ENCODE measurements at regions not wholly inside any gene's neighbourhood (a gene's known extent, or its start where the extent isn't known, plus 50 kb on each side); places are given as distances from the start of the nearest gene placed in this dataset.

DNA sequence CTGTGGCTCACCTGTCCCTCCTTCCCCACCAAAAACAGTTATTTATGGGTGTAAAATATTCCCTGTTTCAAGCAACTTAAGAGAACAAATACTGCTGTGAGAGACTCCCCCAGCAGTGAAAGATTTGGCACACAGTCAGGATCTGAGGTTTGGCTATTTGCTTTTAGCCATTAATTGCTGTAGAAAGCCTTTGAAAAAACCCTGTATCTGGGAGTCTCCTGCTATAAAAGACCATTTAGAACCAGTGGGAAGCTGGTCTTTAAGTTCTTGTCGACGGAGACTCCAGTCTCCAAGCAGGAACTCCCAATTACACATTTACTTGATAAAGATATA, 55.1 kb upstream of the PCSK6 start:
- no peak overlapping the region for H3K4me2 ChIP-seq (ENCODE audit: low read length)
- no peaks in the 10 kb centered on the region for H3K36me3 ChIP-seq (ENCODE audit: control insufficient read depth, low read length)
- no peaks in the 10 kb centered on the region for H3K4me1 ChIP-seq (ENCODE audit: control insufficient read depth, low read length)
- peaks cover 9% of the 10 kb centered on the region for H3K27me3 ChIP-seq (ENCODE audit: control insufficient read depth, low read length)
- TF ChIP-seq, protein P1, sequence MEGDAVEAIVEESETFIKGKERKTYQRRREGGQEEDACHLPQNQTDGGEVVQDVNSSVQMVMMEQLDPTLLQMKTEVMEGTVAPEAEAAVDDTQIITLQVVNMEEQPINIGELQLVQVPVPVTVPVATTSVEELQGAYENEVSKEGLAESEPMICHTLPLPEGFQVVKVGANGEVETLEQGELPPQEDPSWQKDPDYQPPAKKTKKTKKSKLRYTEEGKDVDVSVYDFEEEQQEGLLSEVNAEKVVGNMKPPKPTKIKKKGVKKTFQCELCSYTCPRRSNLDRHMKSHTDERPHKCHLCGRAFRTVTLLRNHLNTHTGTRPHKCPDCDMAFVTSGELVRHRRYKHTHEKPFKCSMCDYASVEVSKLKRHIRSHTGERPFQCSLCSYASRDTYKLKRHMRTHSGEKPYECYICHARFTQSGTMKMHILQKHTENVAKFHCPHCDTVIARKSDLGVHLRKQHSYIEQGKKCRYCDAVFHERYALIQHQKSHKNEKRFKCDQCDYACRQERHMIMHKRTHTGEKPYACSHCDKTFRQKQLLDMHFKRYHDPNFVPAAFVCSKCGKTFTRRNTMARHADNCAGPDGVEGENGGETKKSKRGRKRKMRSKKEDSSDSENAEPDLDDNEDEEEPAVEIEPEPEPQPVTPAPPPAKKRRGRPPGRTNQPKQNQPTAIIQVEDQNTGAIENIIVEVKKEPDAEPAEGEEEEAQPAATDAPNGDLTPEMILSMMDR (IDR thresholded peaks at IDR 0.05; ENCODE audit: low read depth, low read length, poor library complexity, severe bottlenecking), result no peak
- no peak for TF ChIP-seq EZH2phosphoT487 (IDR thresholded peaks at IDR 0.05; ENCODE audit: borderline replicate concordance, low read length)
- H4K20me1 ChIP-seq (ENCODE audit: control insufficient read depth, insufficient read depth, low read depth, low read length), result no peaks in the 10 kb centered on the region
- no peaks in the 10 kb centered on the region for H3K9me2 ChIP-seq (replicated peaks; ENCODE audit: control insufficient read depth, low read length)
- no peaks in the 10 kb centered on the region for H3F3A ChIP-seq (ENCODE audit: control insufficient read depth, insufficient read depth)
- H3K4me3 ChIP-seq (ENCODE audit: low read length), result no peak overlapping the region
- H3K79me2 ChIP-seq (ENCODE audit: control insufficient read depth, low read length), result no peaks in the 10 kb centered on the region
- H3K27ac ChIP-seq (ENCODE audit: low read depth, low read length), result no peak overlapping the region
- no peaks in the 10 kb centered on the region for H3K9me3 ChIP-seq (ENCODE audit: control insufficient read depth, insufficient read depth, low read length)

- H3K9me3 ChIP-seq (ENCODE audit: control insufficient read depth, insufficient read depth, low read length), result no peaks in the 10 kb centered on the region
- H4K20me1 ChIP-seq (ENCODE audit: control insufficient read depth, insufficient read depth, low read depth, low read length), result no peaks in the 10 kb centered on the region
- H3K36me3 ChIP-seq (ENCODE audit: control insufficient read depth, low read length), result no peaks in the 10 kb centered on the region
- no peaks in the 10 kb centered on the region for H3K4me1 ChIP-seq (ENCODE audit: control insufficient read depth, low read length)
- H3K27ac ChIP-seq (ENCODE audit: low read depth, low read length), result no peak overlapping the region
- peaks cover 9% of the 10 kb centered on the region for H3K27me3 ChIP-seq (ENCODE audit: control insufficient read depth, low read length)
- no peaks in the 10 kb centered on the region for H3K79me2 ChIP-seq (ENCODE audit: control insufficient read depth, low read length)
- no peaks in the 10 kb centered on the region for H3F3A ChIP-seq (ENCODE audit: control insufficient read depth, insufficient read depth)
- no peaks in the 10 kb centered on the region for H3K9me2 ChIP-seq (replicated peaks; ENCODE audit: control insufficient read depth, low read length)
- no peak overlapping the region for H3K4me2 ChIP-seq (ENCODE audit: low read length)
- no peak for TF ChIP-seq EZH2phosphoT487 (IDR thresholded peaks at IDR 0.05; ENCODE audit: borderline replicate concordance, low read length)
- TF ChIP-seq, protein P1 (IDR thresholded peaks at IDR 0.05; ENCODE audit: low read depth, low read length, poor library complexity, severe bottlenecking), result no peak
- H3K4me3 ChIP-seq (ENCODE audit: low read length), result no peak overlapping the region
Observed at GRCh38 chr15:101543926-101544612, 54.6 kb upstream of the PCSK6 start.

DNA sequence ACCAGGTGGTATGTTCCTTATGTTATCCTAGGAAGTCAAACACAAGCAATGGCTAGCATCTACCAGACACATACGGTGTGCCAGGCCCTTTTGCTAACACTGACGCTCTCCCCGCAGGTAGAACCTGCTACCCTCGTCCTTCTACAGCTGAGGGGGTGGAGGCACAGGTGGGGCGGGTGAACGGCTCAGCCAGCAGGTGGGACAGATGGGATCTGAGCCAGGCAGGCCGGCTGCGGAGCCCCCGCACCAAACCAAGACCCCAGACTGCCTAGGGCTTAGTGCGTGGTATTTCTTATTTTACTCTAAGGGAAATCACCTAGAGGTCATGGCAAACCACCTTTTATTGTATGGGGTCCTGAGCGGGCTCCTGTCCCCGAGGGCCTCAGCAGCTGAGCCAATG, 53.9 kb upstream of the PCSK6 start:
- Histone ChIP-seq H3K27ac (ENCODE audit: low read depth, low read length) (no peak overlapping the region), H3K4me3 (ENCODE audit: low read length) (no peak overlapping the region), H3K9me2 (replicated peaks; ENCODE audit: control insufficient read depth, low read length) (no peaks in the 10 kb centered on the region), H3K79me2 (ENCODE audit: control insufficient read depth, low read length) (no peaks in the 10 kb centered on the region), H3K27me3 (ENCODE audit: control insufficient read depth, low read length) (peaks cover 9% of the 10 kb centered on the region), H3K36me3 (ENCODE audit: control insufficient read depth, low read length) (no peaks in the 10 kb centered on the region), H3K4me1 (ENCODE audit: control insufficient read depth, low read length) (no peaks in the 10 kb centered on the region), H4K20me1 (ENCODE audit: control insufficient read depth, insufficient read depth, low read depth, low read length) (no peaks in the 10 kb centered on the region), H3F3A (ENCODE audit: control insufficient read depth, insufficient read depth) (no peaks in the 10 kb centered on the region), H3K9me3 (ENCODE audit: control insufficient read depth, insufficient read depth, low read length) (no peaks in the 10 kb centered on the region), H3K4me2 (ENCODE audit: low read length) (no peak overlapping the region)
- TF ChIP-seq EZH2phosphoT487 (IDR thresholded peaks at IDR 0.05; ENCODE audit: borderline replicate concordance, low read length), result no peak
- TF ChIP-seq, protein P1 (IDR thresholded peaks at IDR 0.05; ENCODE audit: low read depth, low read length, poor library complexity, severe bottlenecking), result no peak

Measured in DOHH2 (cell line).